B cell (primary cell): ENCODE measurements at regions not wholly inside any gene's neighbourhood (a gene's known extent, or its start where the extent isn't known, plus 50 kb on each side); places are given as distances from the start of the nearest gene placed in this dataset.

ENCODE experiments used
- ATAC-seq: fragments of 200-7000 bp; cut with Tn5 transposase; one replicate; pipeline ENCODE4 v1.10.0; 2021; ENCODE audit warnings: low read depth, mild to moderate bottlenecking, moderate number of reproducible peaks, moderate library complexity
- CTCF ChIA-PET: fragments of 350-600 bp; sonication (Branson Sonifier 250); formaldehyde crosslinking; loops from one replicate; lab custom pipeline; 2021; ENCODE audit warnings: antibody characterized with exemption, inconsistent platforms; lab: Charles Lee
- POLR2A ChIA-PET: fragments of 350-600 bp; sonication (Branson Sonifier 250); formaldehyde crosslinking; loops from one replicate; lab custom pipeline; 2021; ENCODE audit warnings: antibody characterized with exemption; lab: Charles Lee
- DNase-seq: peaks from one replicate; pipeline ENCODE4 v3.0.0; 2013
- H2AFZ ChIP-seq: 2 replicates; pipeline ENCODE4 v1.6.1; 2012; ENCODE audit warnings: mild to moderate bottlenecking, low read depth, low read length; ENCODE audit not compliant: insufficient read depth, poor library complexity, severe bottlenecking
- H3K27ac ChIP-seq, 2 donors: 1 replicate in 1 of 2; 2 replicates in 1 of 2; pipeline ENCODE4 v1.5.1; 2012 to 2013; ENCODE audit warnings: low read length in 2 of 2, mild to moderate bottlenecking in 2 of 2, moderate library complexity in 1 of 2
- H3K27me3 ChIP-seq, 4 experiments: fragments of 200-600 bp in 1 of 4; sonication (generic) in 1 of 4; replicated peaks in 1 of 4; 1 replicate in 2 of 4; 2 replicates in 2 of 4; pipeline versions ENCODE4 v1.6.1 to v1.7.0; 2013 to 2016; ENCODE audit warnings: low read length in 3 of 4, mild to moderate bottlenecking in 2 of 4, mixed read lengths in 1 of 4, moderate library complexity in 1 of 4; ENCODE audit not compliant: insufficient read depth in 4 of 4, control insufficient read depth in 3 of 4; ENCODE audit errors: control extremely low read depth in 1 of 4
- H3K36me3 ChIP-seq, 2 experiments: replicated peaks in 1 of 2; 1 replicate in 1 of 2; 2 replicates in 1 of 2; pipeline versions ENCODE4 v1.6.1 to v1.7.1; 2013; ENCODE audit warnings: low read length in 1 of 2; ENCODE audit not compliant: insufficient read depth in 2 of 2, control insufficient read depth in 1 of 2; ENCODE audit errors: control extremely low read depth in 1 of 2, extremely low read depth in 1 of 2
- H3K4me1 ChIP-seq, 2 donors: fragments of 200-600 bp in 1 of 2; sonication (generic) in 1 of 2; 1 replicate in 1 of 2; 2 replicates in 1 of 2; pipeline versions ENCODE4 v1.5.1 to v1.6.1; 2013 to 2017; ENCODE audit warnings: low read length in 2 of 2; ENCODE audit not compliant: control insufficient read depth in 2 of 2, insufficient read depth in 2 of 2
- H3K4me2 ChIP-seq: replicated peaks from 2 replicates; pipeline ENCODE3; 2012; ENCODE audit warnings: mild to moderate bottlenecking, low read depth, low read length; ENCODE audit not compliant: poor library complexity, severe bottlenecking
- H3K4me3 ChIP-seq, 5 experiments: fragments of 200-600 bp in 1 of 5; sonication (generic) in 1 of 5; 1 replicate in 3 of 5; 2 replicates in 2 of 5; pipeline versions ENCODE4 v1.5.1 to v1.7.0; 2011 to 2016; ENCODE audit warnings: low read length in 4 of 5, mild to moderate bottlenecking in 4 of 5, low read depth in 2 of 5, control low read depth in 1 of 5, moderate library complexity in 1 of 5; ENCODE audit not compliant: insufficient read depth in 1 of 5; ENCODE audit errors: control extremely low read depth in 1 of 5, extremely low read depth in 1 of 5
- H3K79me2 ChIP-seq: fragments of 200-600 bp; sonication (generic); one replicate; pipeline ENCODE4 v1.6.0; 2016; ENCODE audit warnings: low read length; ENCODE audit not compliant: control insufficient read depth, insufficient read depth
- H3K9ac ChIP-seq: fragments of 200-600 bp; sonication (generic); 2 replicates; pipeline ENCODE4 v1.6.1; 2017; ENCODE audit warnings: mild to moderate bottlenecking, low read length, moderate library complexity
- H3K9me3 ChIP-seq, 3 donors: one replicate each; pipeline versions ENCODE4 v1.6.1 to v1.7.1; 2013; ENCODE audit warnings: low read length in 2 of 3; ENCODE audit not compliant: control insufficient read depth in 2 of 3, insufficient read depth in 1 of 3; ENCODE audit errors: control extremely low read depth in 1 of 3
- H4K20me1 ChIP-seq: 2 replicates; pipeline ENCODE4 v1.6.0; 2012; ENCODE audit warnings: mild to moderate bottlenecking, low read length; ENCODE audit not compliant: insufficient read depth, control insufficient read depth, poor library complexity, severe bottlenecking
- H3K27ac Mint-ChIP-seq: one replicate; pipeline ENCODE4 v1.8.0; 2021; ENCODE audit warnings: mixed read lengths
- H3K27me3 Mint-ChIP-seq: one replicate; pipeline ENCODE4 v1.8.0; 2021; ENCODE audit warnings: mixed read lengths
- H3K4me1 Mint-ChIP-seq: one replicate; pipeline ENCODE4 v1.8.0; 2021; ENCODE audit warnings: mixed read lengths
- H3K4me3 Mint-ChIP-seq: one replicate; pipeline ENCODE4 v1.8.0; 2021; ENCODE audit warnings: mixed read lengths
- H3K9me3 Mint-ChIP-seq: one replicate; pipeline ENCODE4 v1.8.0; 2022; ENCODE audit warnings: mixed read lengths; ENCODE audit not compliant: insufficient read depth
- EZH2 ChIP-seq: IDR thresholded peaks from 2 replicates; pipeline ENCODE4 v1.6.1; 2012; ENCODE audit warnings: borderline replicate concordance, low read depth, mild to moderate bottlenecking, moderate library complexity, low read length; ENCODE audit not compliant: insufficient read depth, poor library complexity, severe bottlenecking
- WGBS: methylation state at CpG from one replicate; pipeline ENCODE4 v1.1.5; 2013; ENCODE audit warnings: missing lambda C conversion rate; ENCODE audit not compliant: insufficient coverage; 5-methylcytosine and 5-hydroxymethylcytosine counted together
- intact Hi-C: fragments of 100-400 bp; cut with micrococcal nuclease; formaldehyde crosslinking; loops from one replicate; pipeline ENCODE4 v1.10.0; 2022
- TF ChIP-seq, protein P1 (sequence below): fragments of 200-600 bp; IDR thresholded peaks from one replicate; pipeline ENCODE4 v1.8.0; 2022; ENCODE audit warnings: antibody characterized with exemption, mild to moderate bottlenecking

DNA sequence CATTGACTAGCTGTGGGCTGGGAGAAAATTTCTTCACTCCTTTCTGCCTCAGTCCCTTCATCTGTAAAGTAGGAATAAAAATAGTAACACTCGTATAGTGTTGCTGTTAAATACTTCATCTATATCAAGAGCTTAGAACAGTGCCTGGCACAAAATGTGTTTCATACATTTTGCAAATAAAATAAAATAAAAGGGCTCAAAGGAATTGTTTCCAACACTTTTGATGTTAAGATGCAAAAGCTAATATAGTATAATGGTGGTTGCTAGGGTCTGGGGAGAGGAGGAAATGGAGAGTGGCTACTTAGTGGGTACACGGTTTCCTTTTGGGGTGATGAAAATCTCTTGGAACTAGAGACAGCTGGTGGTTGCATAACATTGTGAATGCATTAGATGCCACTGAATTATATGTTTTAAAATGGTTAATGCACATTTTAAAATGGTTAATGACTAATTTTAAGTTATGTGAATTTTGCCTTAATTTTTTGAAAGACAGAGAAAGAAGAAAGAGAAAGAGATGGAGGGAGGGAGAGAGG lies 542.1 kb upstream of the ID2 start:
- Histone ChIP-seq H3K9me3 (peaks cover 0 to 4% (median 0%) of the 10 kb centered on the region in 3 donors), H3K9ac (no peak overlapping the region), H3K27me3 (no peaks in the 10 kb centered on the region), H4K20me1 (no peaks in the 10 kb centered on the region), H3K27ac (no peak overlapping the region), H3K4me3 (no peak overlapping the region), H3K4me2 (no peak overlapping the region), H2AFZ (no peak overlapping the region), H3K79me2 (no peaks in the 10 kb centered on the region), H3K4me1 (peaks cover 0 to 4% of the 10 kb centered on the region in 2 donors), H3K36me3 (no peaks in the 10 kb centered on the region)
- H3K27ac Mint-ChIP-seq, result no peak overlapping the region
- TF ChIP-seq EZH2, result no peak
- TF ChIP-seq, protein P1, sequence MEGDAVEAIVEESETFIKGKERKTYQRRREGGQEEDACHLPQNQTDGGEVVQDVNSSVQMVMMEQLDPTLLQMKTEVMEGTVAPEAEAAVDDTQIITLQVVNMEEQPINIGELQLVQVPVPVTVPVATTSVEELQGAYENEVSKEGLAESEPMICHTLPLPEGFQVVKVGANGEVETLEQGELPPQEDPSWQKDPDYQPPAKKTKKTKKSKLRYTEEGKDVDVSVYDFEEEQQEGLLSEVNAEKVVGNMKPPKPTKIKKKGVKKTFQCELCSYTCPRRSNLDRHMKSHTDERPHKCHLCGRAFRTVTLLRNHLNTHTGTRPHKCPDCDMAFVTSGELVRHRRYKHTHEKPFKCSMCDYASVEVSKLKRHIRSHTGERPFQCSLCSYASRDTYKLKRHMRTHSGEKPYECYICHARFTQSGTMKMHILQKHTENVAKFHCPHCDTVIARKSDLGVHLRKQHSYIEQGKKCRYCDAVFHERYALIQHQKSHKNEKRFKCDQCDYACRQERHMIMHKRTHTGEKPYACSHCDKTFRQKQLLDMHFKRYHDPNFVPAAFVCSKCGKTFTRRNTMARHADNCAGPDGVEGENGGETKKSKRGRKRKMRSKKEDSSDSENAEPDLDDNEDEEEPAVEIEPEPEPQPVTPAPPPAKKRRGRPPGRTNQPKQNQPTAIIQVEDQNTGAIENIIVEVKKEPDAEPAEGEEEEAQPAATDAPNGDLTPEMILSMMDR, result no peak
- peaks cover 3% of the 10 kb centered on the region for H3K4me1 Mint-ChIP-seq
- H3K27me3 Mint-ChIP-seq, result peaks cover 28% of the 10 kb centered on the region
- no peak overlapping the region for H3K4me3 Mint-ChIP-seq
- WGBS, result 13% methylated on average over 1 of the region's 2 CpGs
- H3K9me3 Mint-ChIP-seq, result no peaks in the 10 kb centered on the region
- ChIA-PET POLR2A (no interaction called here), CTCF (no interaction called here)
- ATAC-seq (no peak), DNase-seq (no peak)
- intact Hi-C loops, result no loop called here

DNA sequence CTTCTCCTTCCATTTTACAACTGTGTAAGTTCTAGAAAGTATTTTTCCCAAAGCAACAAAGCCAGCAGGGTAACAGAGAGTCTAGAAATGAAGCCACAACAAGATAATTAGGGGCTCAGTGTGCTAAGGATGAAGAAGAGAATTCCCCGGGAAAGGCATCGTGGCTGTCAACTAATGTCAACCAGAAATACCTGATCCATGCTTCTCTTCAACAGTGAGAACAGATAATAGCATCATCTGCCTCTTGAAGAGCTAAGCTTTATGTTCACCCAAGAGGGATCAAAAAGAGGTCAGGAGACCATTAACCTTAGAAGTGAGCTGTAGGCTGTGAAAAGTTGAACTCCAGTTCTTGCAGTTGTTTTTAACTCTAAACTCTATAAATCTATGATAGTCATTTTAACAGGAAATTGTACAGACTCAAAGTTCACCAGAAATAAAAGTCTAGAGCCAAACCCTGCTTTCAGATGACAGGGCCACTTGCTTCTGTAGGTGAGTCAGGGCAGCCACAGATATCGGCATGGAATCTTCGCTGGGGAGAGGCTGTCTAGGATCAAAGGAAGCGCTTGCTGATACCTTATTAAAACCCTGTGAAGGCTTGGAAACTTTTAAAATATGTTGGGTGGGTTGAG lies 540.7 kb upstream of the ID2 start:
- Histone ChIP-seq H4K20me1 (no peaks in the 10 kb centered on the region), H3K4me2 (no peak overlapping the region), H3K4me3 (no peak overlapping the region), H2AFZ (no peak overlapping the region), H3K9me3 (no peaks in the 10 kb centered on the region), H3K9ac (no peak overlapping the region), H3K27ac (no peak overlapping the region), H3K4me1 (no peaks in the 10 kb centered on the region), H3K27me3 (no peaks in the 10 kb centered on the region), H3K36me3 (no peaks in the 10 kb centered on the region), H3K79me2 (no peaks in the 10 kb centered on the region)
- intact Hi-C loops, result no loop called here
- CTCF ChIA-PET, result no interaction called here
- Mint-ChIP-seq H3K27me3 (peaks cover 28% of the 10 kb centered on the region), H3K9me3 (no peaks in the 10 kb centered on the region), H3K27ac (no peak overlapping the region), H3K4me1 (no peaks in the 10 kb centered on the region), H3K4me3 (no peak overlapping the region)
- DNase-seq, result no peak
- POLR2A ChIA-PET, result no interaction called here
- ATAC-seq, result no peak
- TF ChIP-seq, protein P1, result no peak
- TF ChIP-seq EZH2, result no peak
- 90% methylated on average over 2 of the region's 5 CpGs for WGBS
